Liver (tissue), 8 donors: ENCODE measurements at regions not wholly inside any gene's neighbourhood (a gene's known extent, or its start where the extent isn't known, plus 50 kb on each side); places are given as distances from the start of the nearest gene placed in this dataset.

Experiments
- DNase-seq: peaks from one replicate; pipeline ENCODE4 v3.0.0-alpha.2; 2017; ENCODE audit warnings: low spot score
- H3K27ac ChIP-seq, 2 donors: one replicate each; pipeline ENCODE4 v1.7.0; 2013; ENCODE audit warnings: inconsistent platforms in 2 of 2, low read length in 2 of 2, control low read depth in 1 of 2, low read depth in 1 of 2, mild to moderate bottlenecking in 1 of 2
- H3K27me3 ChIP-seq, 4 donors: one replicate each; pipeline versions ENCODE4 v1.6.1 to v1.7.0; 2013; ENCODE audit warnings: low read length in 3 of 4, inconsistent platforms in 1 of 4, mild to moderate bottlenecking in 1 of 4, moderate library complexity in 1 of 4; ENCODE audit not compliant: control insufficient read depth in 4 of 4, insufficient read depth in 4 of 4
- H3K36me3 ChIP-seq, 4 donors: one replicate each; pipeline versions ENCODE4 v1.6.1 to v1.7.0; 2013; ENCODE audit warnings: low read length in 3 of 4, mild to moderate bottlenecking in 3 of 4, low read depth in 1 of 4, moderate library complexity in 1 of 4; ENCODE audit not compliant: control insufficient read depth in 4 of 4, insufficient read depth in 3 of 4
- H3K4me1 ChIP-seq, 4 donors: one replicate each; pipeline versions ENCODE4 v1.6.1 to v1.7.0; 2013; ENCODE audit warnings: low read length in 3 of 4, mild to moderate bottlenecking in 3 of 4, moderate library complexity in 1 of 4; ENCODE audit not compliant: control insufficient read depth in 4 of 4, insufficient read depth in 4 of 4
- H3K4me3 ChIP-seq, 3 donors: one replicate each; pipeline versions ENCODE4 v1.6.1 to v1.7.0; 2013; ENCODE audit warnings: low read length in 3 of 3, control low read depth in 1 of 3, low read depth in 1 of 3, mild to moderate bottlenecking in 1 of 3
- H3K9ac ChIP-seq, 2 donors: one replicate each; pipeline ENCODE4 v1.7.0; 2013; ENCODE audit warnings: low read length in 2 of 2, mild to moderate bottlenecking in 2 of 2, moderate library complexity in 2 of 2, control low read depth in 1 of 2, low read depth in 1 of 2
- H3K9me3 ChIP-seq, 4 donors: one replicate each; pipeline versions ENCODE4 v1.6.1 to v1.7.0; 2013; ENCODE audit warnings: low read length in 3 of 4; ENCODE audit not compliant: control insufficient read depth in 4 of 4
- CTCF ChIP-seq: fragments of 150-350 bp; IDR thresholded peaks from 2 replicates; pipeline ENCODE4 v1.5.1; 2017; ENCODE audit warnings: improper control_type of control experiment, low read depth, low read length; ENCODE audit not compliant: missing input control
- FOXA1 ChIP-seq: IDR thresholded peaks from 2 replicates; pipeline ENCODE4 v1.6.1; 2016; ENCODE audit warnings: antibody characterized with exemption
- FOXA2 ChIP-seq: IDR thresholded peaks from 2 replicates; pipeline ENCODE4 v1.6.1; 2016; ENCODE audit warnings: antibody characterized with exemption
- HNF4A ChIP-seq, 2 donors: conservative IDR thresholded peaks; 2 replicates each; pipeline ENCODE4 v1.6.1; 2016; ENCODE audit warnings: antibody characterized with exemption in 2 of 2, mild to moderate bottlenecking in 2 of 2
- HNF4G ChIP-seq: IDR thresholded peaks from 2 replicates; pipeline ENCODE4 v1.6.1; 2016; ENCODE audit warnings: antibody characterized with exemption
- JUND ChIP-seq, 2 donors: IDR thresholded peaks; 2 replicates each; pipeline ENCODE4 v1.6.1; 2016; ENCODE audit warnings: antibody characterized with exemption in 2 of 2
- NR2F2 ChIP-seq: IDR thresholded peaks from 2 replicates; pipeline ENCODE4 v1.6.1; 2016; ENCODE audit warnings: antibody characterized with exemption
- RAD21 ChIP-seq, 2 donors: IDR thresholded peaks; 2 replicates each; pipeline ENCODE4 v1.6.1; 2016; ENCODE audit warnings: antibody characterized with exemption in 2 of 2, mild to moderate bottlenecking in 2 of 2
- REST ChIP-seq: IDR thresholded peaks from 2 replicates; pipeline ENCODE4 v1.6.1; 2016; ENCODE audit warnings: antibody characterized with exemption, mild to moderate bottlenecking
- RXRA ChIP-seq, 2 donors: IDR thresholded peaks; 2 replicates each; pipeline ENCODE4 v1.6.1; 2017 to 2018; ENCODE audit warnings: antibody characterized with exemption in 2 of 2, mild to moderate bottlenecking in 1 of 2
- SP1 ChIP-seq: IDR thresholded peaks from 2 replicates; pipeline ENCODE4 v1.6.1; 2018; ENCODE audit warnings: antibody characterized with exemption, mild to moderate bottlenecking
- TAF1 ChIP-seq: conservative IDR thresholded peaks from 2 replicates; pipeline ENCODE4 v1.6.1; 2016; ENCODE audit warnings: antibody characterized with exemption, mild to moderate bottlenecking
- YY1 ChIP-seq: IDR thresholded peaks from 2 replicates; pipeline ENCODE4 v1.6.1; 2016; ENCODE audit warnings: antibody characterized with exemption, mild to moderate bottlenecking
- ZBTB33 ChIP-seq: IDR thresholded peaks from 2 replicates; pipeline ENCODE4 v1.6.1; 2016; ENCODE audit warnings: antibody characterized with exemption
- WGBS: extraction: QIAGEN DNeasy Blood & Tissue Kit; methylation state at CpG from one replicate; pipeline ENCODE4 v1.1.7; 2013; 5-methylcytosine and 5-hydroxymethylcytosine counted together
- TF ChIP-seq, protein P1 (sequence below): IDR thresholded peaks from 2 replicates; pipeline ENCODE4 v1.6.1; 2016; ENCODE audit warnings: antibody characterized with exemption
- TF ChIP-seq, protein P2 (sequence below): IDR thresholded peaks from 2 replicates; pipeline ENCODE4 v1.6.1; 2016; ENCODE audit warnings: antibody characterized with exemption
- donor health status: healthy.
- donor health status: healthy.
- donor health status: healthy.
- donor health status: healthy.
- donor health status: healthy.

GRCh38 chr2:193231634-193232033 is 1036.9 kb upstream of the TMEFF2 start:
- Histone ChIP-seq H3K36me3 (no peaks in the 10 kb centered on the region), H3K9ac (no peak overlapping the region), H3K27me3 (no peaks in the 10 kb centered on the region), H3K9me3 (no peaks in the 10 kb centered on the region), H3K27ac (no peak overlapping the region), H3K4me3 (no peak overlapping the region), H3K4me1 (no peaks in the 10 kb centered on the region)
- TF ChIP-seq ZBTB33 (no peak), FOXA2 (no peak), HNF4G (no peak), RAD21 (IDR thresholded peaks at IDR 0.05) (no peak)
- 75% methylated on average over 2 of the region's 2 CpGs for WGBS
- DNase-seq, result no peak

DNA sequence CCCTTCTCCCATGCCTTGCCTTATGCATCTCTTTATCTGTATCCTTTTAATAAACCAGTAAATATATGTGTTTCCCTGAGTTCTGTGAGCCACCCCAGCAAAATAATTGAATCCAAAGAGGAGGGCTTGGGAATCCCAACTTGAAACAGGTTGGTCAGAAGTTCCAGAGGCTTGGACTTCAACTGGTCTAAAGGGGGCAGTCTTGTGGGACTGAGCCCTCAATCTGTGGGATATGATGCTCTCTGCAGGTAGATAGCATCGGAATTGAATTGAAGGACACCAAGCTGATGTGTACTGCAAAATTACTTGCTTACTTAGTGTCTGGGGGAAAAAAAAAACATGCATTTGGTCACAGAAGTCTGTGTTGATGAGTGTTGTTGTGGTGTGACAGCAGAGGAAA is 1033.5 kb upstream of the TMEFF2 start:
- WGBS, result 91% methylated on average over 1 of the region's 1 CpG
- Histone ChIP-seq H3K9me3 (no peaks in the 10 kb centered on the region), H3K4me1 (no peaks in the 10 kb centered on the region), H3K27me3 (no peaks in the 10 kb centered on the region), H3K9ac (no peak overlapping the region), H3K27ac (no peak overlapping the region), H3K4me3 (no peak overlapping the region), H3K36me3 (no peaks in the 10 kb centered on the region)
- TF ChIP-seq RAD21 (IDR thresholded peaks at IDR 0.05), result no peak
- TF ChIP-seq, protein P1, sequence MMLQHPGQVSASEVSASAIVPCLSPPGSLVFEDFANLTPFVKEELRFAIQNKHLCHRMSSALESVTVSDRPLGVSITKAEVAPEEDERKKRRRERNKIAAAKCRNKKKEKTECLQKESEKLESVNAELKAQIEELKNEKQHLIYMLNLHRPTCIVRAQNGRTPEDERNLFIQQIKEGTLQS, result no peak
- no peak for TF ChIP-seq JUND (IDR thresholded peaks at IDR 0.05)
- no peak for TF ChIP-seq TAF1
- no peak for TF ChIP-seq FOXA1
- no peak for TF ChIP-seq YY1
- no peak for TF ChIP-seq ZBTB33
- TF ChIP-seq FOXA2, result no peak
- TF ChIP-seq RXRA (IDR thresholded peaks at IDR 0.05), result no peak
- TF ChIP-seq, protein P2, sequence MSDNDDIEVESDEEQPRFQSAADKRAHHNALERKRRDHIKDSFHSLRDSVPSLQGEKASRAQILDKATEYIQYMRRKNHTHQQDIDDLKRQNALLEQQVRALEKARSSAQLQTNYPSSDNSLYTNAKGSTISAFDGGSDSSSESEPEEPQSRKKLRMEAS, result no peak
- DNase-seq, result no peak

DNA sequence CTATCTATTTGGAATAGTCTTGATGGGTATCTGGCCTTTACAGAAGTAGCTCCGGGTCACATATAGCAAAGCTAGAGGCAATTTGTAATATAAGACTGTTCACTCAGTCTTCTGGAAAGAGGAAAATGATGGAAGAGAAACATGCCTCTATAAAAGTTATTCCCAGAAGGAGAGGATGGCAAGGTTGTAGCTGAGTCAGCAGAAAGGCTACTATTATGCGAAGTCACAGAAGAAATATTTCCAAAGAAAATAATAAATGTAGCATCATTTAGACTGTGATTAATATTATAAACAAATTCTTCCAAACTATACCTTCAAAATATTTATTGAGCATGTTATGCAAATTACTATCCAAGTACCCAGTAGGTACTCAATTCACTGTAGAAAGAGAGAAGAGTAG is 1027.7 kb upstream of the TMEFF2 start:
- Histone ChIP-seq H3K4me3 (no peak overlapping the region), H3K9me3 (no peaks in the 10 kb centered on the region), H3K36me3 (no peaks in the 10 kb centered on the region), H3K27me3 (no peaks in the 10 kb centered on the region), H3K4me1 (no peaks in the 10 kb centered on the region), H3K9ac (no peak overlapping the region), H3K27ac (no peak overlapping the region)
- no peak for DNase-seq
- 98% methylated on average over 2 of the region's 2 CpGs for WGBS
- TF ChIP-seq NR2F2 (no peak), REST (no peak), HNF4A (conservative IDR thresholded peaks at IDR 0.05) (no peak), FOXA2 (no peak), YY1 (no peak), RXRA (IDR thresholded peaks at IDR 0.05) (no peak), SP1 (no peak), CTCF (no peak), FOXA1 (no peak)
- TF ChIP-seq, protein P2, result no peak
